AG20443 (cell line): ENCODE measurements at regions not wholly inside any gene's neighbourhood (a gene's known extent, or its start where the extent isn't known, plus 50 kb on each side); places are given as distances from the start of the nearest gene placed in this dataset.
"Not testable (repeated sequence)": the region's sequence is repeated elsewhere in the genome, so short reads cannot be mapped to it uniquely, and the experiment has no call there.

Experiments used
- DNase-seq: peaks from one replicate; pipeline ENCODE4 v3.0.0; 2012; ENCODE audit warnings: low spot score, mixed read lengths

DNA sequence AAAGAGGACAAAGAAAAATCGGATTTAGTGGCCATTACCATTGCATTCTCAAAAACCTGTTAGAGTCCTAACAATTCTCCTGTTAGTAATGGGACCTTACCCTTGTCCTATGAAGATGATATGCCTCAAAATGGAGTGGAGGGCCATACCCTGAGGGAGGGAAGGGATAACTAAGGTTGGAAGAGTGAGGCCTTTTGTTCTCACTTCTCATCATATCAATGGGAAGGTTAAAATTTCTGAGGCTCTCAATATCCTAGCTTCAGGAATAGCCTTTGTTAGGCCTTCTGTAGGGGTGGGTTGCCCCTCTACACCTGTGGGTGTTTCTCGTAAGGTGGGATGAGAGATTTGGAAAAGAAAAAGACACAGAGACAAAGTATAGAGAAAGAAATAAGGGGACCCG, 109.4 kb upstream of the SGIP1 start:
- DNase-seq: not testable (repeated sequence)

DNA sequence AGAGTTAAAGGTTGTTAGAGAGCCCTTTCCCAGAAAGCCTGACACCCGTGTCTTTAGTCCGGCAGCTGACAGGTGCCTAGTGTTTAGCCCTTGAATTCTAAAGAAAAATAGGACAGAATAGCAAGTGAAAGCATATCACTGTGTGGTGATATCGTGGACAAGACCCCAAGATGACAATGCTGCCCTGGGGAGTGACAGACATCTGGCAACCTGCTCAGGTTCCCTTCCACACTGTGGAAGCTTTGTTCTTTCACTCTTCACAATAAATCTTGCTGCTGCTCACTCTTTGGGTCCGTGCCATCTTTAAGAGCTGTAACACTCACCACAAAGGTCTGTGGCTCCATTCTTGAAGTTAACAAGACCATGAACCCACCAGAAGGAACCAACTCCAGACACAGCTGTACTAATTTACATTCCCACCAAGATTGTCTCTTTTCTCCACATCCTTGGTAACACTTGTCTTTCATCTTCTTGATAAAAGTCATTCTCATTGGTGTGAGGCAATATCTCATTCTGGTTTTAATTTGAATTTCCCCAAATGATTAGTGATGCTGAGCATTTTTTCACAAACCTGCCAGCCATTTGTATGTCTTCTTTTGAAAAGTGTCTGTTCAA, 107.6 kb upstream of the SGIP1 start:
- no peak for DNase-seq

DNA sequence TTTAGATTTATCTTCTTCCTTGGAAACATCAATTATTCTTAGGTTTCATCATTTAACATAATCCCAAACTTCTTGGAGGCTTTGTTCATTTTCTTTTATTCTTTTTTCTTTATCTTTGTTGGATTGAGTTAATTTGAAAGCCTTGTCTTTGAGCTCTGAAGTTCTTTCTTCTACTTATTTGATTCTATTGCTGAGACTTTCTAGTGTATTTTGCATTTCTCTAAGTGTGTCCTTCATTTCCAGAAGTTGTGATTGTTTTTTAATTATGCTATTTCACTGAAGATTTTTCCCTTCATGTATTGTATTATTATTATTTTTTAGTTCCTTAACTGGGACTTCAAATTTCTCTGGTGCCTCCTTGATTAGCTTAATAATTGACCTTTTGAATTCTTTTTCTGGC, 103.1 kb upstream of the SGIP1 start:
- not testable (repeated sequence) for DNase-seq

DNA sequence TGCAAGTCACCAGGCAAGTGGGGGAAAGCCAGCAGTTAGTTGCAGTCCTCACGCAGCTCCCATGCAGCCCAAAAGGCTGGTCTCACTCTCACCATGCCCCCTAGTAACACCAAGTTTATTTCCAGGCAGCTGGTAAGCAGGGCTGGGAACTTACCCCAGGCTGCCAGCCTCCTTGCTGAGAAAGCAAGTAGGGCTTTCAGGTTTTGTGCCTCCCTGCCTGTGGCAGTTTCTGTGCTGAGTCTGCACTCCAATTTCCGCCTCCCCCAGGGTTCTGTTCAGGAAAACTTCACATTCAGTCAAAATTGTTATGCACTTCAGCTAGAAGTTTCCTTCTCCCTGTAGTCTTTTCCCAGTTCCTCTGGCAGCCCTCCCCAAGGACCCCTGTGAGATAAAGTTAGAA, 102.0 kb upstream of the SGIP1 start:
- DNase-seq: no peak

DNA sequence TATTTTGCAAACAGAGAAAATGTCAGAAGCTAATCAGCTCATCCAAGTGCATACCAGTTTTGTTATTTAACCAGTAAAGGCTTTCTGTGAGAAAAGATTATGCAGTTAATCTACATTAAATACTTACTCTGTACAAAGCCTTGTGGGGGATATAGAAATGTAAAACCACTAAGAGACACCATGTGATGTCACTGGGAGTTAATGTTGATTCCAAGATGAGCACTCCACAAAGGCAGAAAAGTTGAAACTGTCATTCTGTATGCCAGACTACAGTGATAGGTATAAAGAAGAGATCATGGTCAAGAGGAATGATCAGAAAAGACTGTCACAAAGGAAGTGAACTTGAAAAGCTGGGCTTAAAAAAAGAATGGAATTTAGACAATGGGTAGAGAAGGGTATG, 100.3 kb upstream of the SGIP1 start:
- DNase-seq: no peak

DNA sequence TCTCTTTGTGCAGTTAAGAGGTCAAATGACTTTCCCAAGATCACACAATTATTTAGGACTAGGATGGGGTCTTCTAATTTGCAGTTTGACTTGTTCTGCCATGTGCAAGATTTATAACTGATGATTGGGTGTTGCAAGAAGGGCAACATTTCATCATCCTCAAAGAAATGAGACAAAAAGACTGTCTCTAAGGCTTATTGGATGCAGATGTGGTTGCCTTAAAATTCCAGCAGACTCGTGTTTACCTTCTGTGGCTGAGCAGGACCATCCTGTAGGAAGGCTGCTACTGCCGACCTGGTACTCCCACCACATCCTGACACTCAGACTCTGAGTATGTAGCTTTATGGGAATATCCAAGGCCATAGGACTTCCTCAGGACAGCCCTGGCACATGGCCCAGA, 99.9 kb upstream of the SGIP1 start:
- DNase-seq: peak; percentile 43

DNA sequence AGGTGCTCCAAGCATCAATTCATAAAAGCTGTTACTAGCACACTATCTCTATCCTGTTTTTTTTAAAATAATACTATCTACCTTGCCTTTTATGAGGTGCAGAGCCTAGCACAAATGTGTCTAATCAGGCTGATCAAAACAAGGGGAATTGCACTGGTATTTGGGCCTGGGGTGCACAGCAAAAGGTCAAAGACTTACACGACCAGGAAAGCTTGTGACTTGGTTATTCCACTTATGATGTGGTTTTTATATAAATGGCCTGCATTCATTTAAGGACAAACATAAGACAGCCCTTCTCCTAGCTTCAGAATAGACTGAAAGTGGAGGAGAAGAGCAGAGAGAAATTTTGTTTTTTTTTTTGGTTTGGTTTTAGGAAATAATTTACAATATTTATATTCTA, 98.4 kb upstream of the SGIP1 start:
- no peak for DNase-seq

DNA sequence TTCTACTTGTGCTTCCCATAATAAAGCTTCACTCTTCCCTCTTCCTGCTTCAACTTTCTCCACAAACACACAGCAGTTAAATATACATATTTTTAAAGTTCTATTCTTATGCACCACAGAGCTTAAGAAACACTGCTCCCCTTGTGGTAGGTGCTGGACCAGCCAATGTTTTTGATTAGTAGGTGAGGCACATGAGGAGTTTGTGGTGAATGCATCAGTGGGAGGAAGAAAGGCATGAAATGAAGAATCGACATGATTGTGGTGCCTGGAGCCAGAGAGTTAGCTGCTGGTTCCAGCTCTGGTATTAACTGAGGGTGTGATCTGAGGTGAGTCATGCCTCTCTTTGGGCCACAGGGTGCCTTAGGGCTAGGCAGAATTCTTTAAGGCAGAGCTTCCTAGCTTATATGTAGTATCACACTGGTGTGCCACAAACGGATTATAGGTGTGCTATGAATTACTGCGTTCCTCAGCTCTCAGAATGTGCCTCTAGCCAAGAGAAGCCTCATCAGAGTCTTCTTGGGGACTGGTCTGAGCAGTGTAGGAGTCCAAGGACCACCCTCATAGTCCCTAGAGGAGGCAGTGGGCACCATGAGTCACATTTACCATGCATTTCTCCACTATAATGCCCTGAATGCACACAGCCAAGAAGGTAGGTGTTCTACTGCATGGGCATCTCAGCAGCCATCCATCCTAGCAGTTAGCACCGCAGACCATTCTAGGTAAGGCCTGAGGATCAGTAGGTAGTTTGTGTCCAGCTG, 97.4 kb upstream of the SGIP1 start:
- peak; percentile 66 for DNase-seq

DNA sequence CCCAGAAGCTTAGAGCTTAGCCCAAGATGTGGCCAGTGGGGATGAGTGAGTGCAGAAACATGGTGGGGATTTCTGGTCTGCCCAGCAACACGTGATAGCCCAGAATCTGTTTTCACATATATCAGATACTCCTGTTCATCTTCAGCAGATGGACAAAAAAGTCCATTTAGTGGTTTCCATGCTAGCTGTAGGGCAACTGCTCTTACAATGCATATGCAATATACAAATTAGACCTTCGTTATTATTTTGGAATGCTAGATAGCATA, 96.9 kb upstream of the SGIP1 start:
- DNase-seq: no peak

DNA sequence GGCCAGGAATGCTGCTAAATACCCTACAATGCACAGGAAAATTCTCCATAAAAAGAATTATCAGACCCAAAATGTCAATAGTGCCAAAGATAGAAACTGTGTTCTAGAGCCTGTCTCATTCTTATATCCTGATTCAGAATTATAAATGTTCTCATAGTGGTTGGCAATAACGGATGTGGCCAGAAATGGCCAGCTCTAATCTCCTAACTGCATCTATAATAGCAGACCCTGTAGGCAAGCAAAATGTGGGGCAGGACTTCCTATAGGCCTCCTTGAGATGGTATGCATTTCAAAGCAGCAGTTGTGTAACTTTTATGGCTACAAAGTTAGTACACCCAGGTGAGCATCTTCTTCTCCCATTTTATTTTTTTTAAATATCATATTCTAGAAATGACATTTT, 95.9 kb upstream of the SGIP1 start:
- DNase-seq: no peak

DNA sequence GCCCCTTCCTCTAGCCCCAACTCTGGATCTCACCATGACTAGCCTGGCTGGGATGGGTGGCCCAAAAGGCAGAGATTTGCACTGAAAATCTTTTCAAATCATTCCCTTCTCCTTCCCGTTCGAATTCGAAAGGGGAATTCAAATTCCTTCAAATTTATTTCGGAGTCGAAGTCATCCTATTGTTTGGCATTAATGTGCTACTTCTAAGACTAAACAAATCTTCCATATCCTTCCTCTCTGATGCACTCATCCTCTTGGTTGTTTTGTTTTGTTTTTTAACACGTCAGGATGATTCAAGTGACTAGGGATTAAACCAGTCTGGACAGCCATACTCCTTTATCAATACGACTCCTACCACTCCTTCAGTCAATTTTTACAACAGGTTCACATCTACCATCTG, 95.5 kb upstream of the SGIP1 start:
- DNase-seq: no peak

DNA sequence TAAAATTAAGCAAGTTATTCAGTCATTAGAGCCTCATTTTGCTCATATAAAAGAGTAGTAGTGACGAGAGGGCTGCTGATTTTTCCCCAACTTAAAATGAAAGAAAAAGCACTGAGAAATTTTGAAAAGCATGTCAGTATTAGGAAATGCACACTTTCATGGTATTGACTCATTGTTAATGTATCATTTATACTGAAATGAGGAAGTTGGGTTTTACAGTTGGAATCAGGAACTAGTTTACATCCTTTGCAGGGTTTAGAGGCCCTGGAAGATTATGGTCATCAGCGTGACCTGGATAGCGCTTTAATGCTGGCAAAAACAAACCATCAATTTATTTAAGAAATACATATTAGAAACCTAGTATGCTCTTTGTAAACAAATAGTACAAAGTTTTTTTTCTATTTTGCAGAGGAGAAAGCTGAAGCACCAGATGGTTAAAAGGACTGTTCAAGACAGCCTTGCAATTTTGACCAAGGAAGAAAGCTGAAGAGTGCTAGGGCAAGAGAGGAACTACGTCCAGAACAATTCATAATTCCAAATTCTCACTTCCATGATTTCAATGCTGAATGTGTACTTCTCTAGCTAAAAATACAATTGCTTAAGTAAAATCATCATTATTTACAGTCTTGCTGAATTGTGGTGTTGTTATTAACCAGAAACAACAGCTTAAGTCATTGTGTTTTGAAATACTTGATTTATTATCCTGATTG, 94.8 kb upstream of the SGIP1 start:
- no peak for DNase-seq

DNA sequence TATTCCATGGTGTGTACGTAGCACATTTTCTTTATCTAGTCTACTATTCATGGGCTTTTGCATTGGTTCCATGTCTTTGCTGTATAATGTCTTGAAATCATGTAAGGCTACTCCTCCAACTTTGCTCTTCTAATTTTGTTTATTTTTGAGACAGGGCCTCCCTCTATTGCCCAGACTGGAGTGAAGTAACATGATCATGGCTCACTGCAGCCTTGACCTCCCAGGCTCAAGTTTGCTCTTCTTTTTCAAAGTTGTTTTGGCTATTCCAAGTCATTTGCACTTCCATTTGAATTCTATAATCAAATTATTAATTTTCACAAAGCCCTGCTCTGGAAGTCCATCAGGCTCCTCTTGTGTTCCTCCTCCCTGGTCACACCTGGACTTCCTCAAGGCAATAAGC, 90.2 kb upstream of the SGIP1 start:
- DNase-seq: no peak

DNA sequence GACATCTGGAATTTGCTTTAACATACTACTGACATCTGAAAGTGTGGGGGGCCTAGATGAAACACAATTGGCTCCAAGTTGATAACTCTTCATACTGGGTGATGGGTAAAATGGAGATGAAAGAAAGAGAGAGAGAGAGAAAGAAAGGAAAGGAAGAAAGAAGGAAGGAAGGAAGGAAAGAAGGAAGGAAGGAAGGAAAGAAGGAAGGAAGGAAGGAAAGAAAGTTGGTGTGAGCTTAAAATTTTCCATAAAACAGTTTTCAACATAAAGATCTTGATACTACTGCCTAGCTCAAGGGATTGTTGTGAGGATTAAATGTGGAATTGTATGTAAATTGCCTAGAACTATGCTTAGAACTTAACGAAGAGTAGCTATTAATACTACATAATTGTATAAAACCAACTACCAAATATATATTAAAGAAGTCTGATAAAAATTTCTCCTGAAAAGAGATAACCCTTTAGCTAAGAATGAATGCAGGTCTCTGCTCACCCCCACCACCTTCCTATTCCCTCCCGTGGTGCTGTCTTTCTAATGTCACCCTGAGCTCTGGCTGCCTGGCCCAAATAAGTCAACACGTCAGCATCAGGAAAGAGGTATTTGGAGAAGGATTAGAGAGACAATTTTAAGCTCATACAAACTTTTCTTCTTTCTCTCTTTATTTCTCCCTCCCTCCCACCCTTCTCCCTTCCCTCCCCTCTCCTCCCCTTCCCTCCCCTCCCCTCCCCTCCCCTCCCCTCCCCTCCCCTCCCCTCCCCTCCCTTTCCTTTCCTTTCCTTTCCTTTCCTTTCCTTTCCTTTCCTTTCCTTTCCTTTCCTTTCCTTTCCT, 89.3 kb upstream of the SGIP1 start:
- DNase-seq: no peak

DNA sequence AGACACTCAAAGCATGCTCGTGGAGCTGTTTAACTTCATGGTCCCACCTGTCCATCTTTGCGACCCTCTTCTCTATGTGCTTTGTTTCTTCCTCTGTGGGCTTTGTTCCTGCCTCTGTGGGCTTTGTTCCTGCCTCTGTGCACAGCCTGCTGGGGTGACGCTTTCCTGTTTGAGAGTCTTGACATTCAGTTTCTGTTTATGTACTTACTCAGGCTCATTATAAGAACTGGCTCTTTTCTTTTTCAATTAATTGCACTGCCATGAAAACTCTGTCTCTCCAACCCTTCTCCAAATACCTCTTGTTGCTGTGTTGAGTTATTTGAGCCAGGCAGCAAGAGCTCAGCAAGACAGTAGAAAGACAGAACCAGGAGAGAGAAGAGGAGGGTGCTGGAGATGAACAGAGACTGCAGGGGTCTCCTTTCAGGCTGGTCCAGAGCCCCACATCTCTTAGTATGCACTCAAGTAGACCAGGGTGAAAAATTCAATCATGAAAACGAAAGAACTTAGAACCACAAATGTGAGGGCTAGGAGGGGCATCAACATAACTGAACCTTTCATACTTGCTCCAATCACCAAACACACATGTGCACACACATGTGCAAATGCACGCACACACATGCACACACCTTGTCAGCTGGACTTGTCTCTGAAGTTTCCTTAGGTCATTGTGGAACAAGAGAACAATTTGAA, 88.3 kb upstream of the SGIP1 start:
- no peak for DNase-seq

DNA sequence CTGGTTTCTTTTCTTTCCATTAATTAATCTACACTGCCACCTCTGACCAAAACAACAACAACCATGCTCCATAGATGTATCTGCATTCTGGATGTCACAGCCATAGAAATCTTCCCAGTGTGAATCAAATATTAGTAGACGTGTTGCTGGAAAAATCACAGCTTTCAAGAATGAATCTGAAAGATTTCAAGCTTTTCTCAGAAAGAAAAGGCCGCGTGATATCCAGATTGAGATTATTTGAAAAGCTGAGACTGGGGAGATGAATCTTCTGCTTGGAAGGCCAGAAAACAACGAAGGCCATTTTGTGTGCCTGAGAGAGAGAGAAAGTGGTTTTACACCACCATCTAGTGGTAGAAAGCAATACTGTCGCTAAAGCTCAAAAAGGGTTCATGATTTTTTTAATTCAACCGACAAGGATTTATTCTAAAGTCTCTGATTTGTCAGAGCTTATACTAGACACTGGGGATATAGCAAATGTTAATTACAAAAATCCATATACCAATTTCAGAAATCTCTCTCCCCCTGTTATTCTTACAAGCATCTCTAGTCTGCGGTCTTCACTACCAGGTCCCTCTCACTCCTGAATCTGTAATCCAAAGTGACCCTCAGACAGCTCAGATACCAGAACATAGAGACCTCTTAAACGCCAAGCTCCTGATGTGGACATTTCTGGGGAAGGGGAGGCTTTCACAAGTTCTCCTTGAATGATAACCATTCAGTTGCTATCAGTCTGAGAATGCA, 87.5 kb upstream of the SGIP1 start:
- peak; percentile 66 for DNase-seq

DNA sequence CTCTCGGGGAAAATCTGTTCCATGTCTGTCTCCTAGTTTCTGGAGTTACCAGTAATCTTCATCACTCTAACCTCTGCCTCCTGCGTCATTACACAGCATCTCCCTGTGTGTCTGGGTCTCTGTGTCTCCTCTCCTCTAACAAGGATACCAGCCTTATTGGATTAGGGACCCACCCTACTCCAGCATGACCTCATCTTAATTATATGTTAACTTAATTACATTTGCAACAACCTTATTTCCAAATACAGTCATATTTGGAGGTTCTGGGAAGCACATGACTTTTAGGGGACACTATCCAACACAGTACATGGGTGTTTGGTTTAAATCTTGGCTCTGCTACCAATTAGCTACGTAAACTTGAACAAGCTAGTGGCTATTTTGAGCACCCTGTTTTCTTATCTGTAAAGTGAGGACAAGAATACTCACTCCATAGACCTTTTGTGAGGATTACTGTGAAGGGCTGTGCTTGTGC, 83.9 kb upstream of the SGIP1 start:
- no peak for DNase-seq

DNA sequence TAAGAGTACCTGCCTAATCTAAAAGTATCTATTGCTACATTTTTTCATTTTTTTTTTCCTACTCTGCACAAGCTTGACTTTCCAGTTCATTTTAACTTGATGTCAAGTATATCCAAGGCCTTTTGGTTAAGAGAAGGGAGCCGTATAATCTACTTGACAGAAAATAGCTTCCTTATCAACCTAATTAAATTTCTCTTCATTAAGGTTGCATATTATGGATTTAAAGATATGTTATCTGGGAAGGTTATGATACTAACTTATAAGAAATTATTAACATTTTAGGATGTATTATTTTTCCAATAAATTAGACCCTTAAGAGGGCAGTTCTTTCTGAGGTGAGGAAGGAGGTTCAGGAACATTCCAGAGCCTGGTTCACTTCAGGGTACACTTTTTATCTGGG, 83.1 kb upstream of the SGIP1 start:
- DNase-seq: no peak

DNA sequence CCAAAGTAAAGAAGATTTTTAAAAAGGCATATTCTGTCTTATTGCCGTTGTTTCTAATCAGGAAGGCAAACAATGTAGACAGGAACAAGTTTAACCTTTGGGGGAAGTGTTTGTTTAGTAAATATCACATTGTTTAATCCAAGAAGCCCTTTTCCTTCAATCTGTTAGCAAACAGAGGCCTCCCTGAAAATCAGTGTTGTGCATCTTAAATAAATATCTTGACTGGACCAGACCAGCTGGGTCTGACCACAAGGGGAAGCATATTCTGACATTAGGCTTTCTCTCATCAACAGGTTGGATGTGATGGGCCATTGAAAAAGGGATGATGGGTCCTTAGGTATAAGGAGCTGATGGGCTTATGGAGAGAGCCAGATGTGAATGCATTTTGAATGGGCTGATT, 81.8 kb upstream of the SGIP1 start:
- DNase-seq: no peak

DNA sequence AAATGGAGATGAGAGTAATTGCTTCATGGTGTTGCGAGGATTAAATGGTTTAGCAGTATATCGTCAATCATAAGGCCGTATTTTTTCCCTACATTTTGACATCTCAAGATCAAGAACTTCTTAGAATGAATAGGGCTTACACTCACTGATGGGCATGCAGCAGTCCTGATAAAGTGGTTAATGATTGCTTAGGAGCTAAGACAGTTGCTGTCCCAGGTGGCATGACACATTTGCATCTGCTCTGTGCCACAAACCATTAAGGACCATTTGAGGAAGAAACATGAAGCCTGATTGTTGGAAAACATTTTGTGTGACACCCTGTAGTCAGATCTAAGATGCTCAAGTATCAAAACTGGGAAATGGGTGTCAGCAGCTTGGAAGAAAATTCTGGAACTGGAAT, 81.0 kb upstream of the SGIP1 start:
- DNase-seq: no peak

DNA sequence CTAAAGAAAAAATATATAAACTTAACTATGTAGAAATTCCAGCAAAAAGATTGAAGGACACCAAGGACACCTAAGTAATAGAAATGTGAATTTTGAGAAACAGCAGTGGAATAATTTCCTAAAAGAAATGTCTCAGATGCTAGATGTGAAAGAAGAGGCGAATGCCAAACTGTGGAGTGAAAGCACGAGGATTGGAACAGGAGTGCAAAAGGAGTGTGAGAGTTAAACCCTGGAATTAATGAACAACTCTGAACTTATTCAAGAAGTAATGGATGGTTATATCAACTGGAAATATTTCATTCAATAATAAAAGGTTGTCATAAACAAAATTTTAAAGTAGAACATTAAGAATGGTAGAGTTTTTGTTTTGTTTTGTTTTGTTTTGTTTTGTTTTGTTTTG, 78.5 kb upstream of the SGIP1 start:
- DNase-seq: no peak
